Sigmoid colon (tissue), 6 donors: ENCODE measurements at regions not wholly inside any gene's neighbourhood (a gene's known extent, or its start where the extent isn't known, plus 50 kb on each side); places are given as distances from the start of the nearest gene placed in this dataset.
A peak's percentile ranks its signal among the peaks of the same experiment; 100 is the strongest.

Experiments
- DNase-seq: peaks from one replicate; pipeline ENCODE4 v3.0.0-alpha.2; 2019
- H3K27ac ChIP-seq, 4 donors: fragments of 200-600 bp; sonication (generic); one replicate each; pipeline ENCODE4 v1.5.1; 2016 to 2019; ENCODE audit warnings: mild to moderate bottlenecking in 1 of 4
- H3K27me3 ChIP-seq, 3 donors: fragments of 200-600 bp; sonication (generic); one replicate each; pipeline ENCODE4 v1.5.1; 2019; ENCODE audit warnings: mild to moderate bottlenecking in 1 of 3
- H3K36me3 ChIP-seq, 4 donors: fragments of 200-600 bp; sonication (generic); one replicate each; pipeline ENCODE4 v1.5.1; 2016 to 2019
- H3K4me1 ChIP-seq, 4 donors: fragments of 200-600 bp; sonication (generic); one replicate each; pipeline ENCODE4 v1.5.1; 2017 to 2019
- H3K4me3 ChIP-seq, 4 donors: fragments of 200-600 bp; sonication (generic); one replicate each; pipeline ENCODE4 v1.5.1; 2017 to 2019; ENCODE audit warnings: mild to moderate bottlenecking in 2 of 4, moderate library complexity in 1 of 4
- H3K9me3 ChIP-seq, 4 donors: fragments of 200-600 bp in 3 of 4; sonication (generic) in 3 of 4; one replicate each; pipeline versions ENCODE4 v1.5.1 to v1.6.1; 2013 to 2019
- EP300 ChIP-seq, 4 donors: sonication (generic); formaldehyde crosslinking; IDR thresholded peaks; one replicate each; pipeline ENCODE4 v1.6.1; 2017; ENCODE audit warnings: antibody characterized with exemption in 4 of 4
- POLR2A ChIP-seq, 2 donors: fragments of 450-650 bp; IDR thresholded peaks; one replicate each; pipeline ENCODE4 v1.6.1; 2016; ENCODE audit warnings: antibody characterized with exemption in 2 of 2, mild to moderate bottlenecking in 2 of 2, moderate library complexity in 2 of 2
- POLR2AphosphoS5 ChIP-seq, 4 donors: sonication (generic); formaldehyde crosslinking; IDR thresholded peaks; one replicate each; pipeline ENCODE4 v1.6.1; 2017; ENCODE audit warnings: antibody characterized with exemption in 4 of 4
- WGBS, 2 donors: extraction: QIAGEN DNeasy Blood & Tissue Kit; methylation state at CpG; one replicate each; pipeline ENCODE4 v1.1.7; 2013; 5-methylcytosine and 5-hydroxymethylcytosine counted together
- intact Hi-C: fragments of 100-400 bp; cut with DNase I; formaldehyde crosslinking; loops from one replicate; pipeline ENCODE4 v1.15.1; 2023
- TF ChIP-seq, protein P1 (sequence below), 4 experiments: fragments of 450-650 bp in 3 of 4; fragments of 200-600 bp in 1 of 4; IDR thresholded peaks; one replicate each; pipeline ENCODE4 v1.5.1; 2016 to 2019; ENCODE audit warnings: antibody characterized with exemption in 4 of 4, mild to moderate bottlenecking in 3 of 4, moderate library complexity in 2 of 4
- donor health status: healthy with polysubstance abuse.
- donor health status: healthy.

DNA sequence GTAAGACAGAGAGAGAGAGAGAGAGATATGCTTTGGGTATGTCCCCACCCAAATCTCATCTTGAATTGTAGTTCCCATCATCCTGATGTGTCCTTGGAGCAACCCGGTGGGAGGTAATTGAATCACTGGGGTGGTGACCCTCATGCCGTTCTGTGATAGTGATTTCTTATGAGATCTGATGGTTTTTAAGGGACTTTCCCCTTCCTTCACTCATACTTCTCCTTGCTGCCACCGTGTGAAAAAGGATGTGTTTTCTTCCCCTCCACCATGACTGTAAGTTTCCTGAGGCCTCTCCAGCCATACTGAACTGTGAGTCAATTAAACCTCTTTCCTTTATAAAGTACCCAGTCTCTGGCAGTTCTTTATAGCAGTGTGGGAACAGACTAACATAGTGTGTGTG is 60.3 kb downstream of the EOMES start:
- no peaks in the 10 kb centered on the region for H3K27me3 ChIP-seq
- TF ChIP-seq POLR2AphosphoS5 (IDR thresholded peaks at IDR 0.05) (no peak), EP300 (IDR thresholded peaks at IDR 0.05) (no peak), POLR2A (IDR thresholded peaks at IDR 0.05) (no peak)
- TF ChIP-seq, protein P1, sequence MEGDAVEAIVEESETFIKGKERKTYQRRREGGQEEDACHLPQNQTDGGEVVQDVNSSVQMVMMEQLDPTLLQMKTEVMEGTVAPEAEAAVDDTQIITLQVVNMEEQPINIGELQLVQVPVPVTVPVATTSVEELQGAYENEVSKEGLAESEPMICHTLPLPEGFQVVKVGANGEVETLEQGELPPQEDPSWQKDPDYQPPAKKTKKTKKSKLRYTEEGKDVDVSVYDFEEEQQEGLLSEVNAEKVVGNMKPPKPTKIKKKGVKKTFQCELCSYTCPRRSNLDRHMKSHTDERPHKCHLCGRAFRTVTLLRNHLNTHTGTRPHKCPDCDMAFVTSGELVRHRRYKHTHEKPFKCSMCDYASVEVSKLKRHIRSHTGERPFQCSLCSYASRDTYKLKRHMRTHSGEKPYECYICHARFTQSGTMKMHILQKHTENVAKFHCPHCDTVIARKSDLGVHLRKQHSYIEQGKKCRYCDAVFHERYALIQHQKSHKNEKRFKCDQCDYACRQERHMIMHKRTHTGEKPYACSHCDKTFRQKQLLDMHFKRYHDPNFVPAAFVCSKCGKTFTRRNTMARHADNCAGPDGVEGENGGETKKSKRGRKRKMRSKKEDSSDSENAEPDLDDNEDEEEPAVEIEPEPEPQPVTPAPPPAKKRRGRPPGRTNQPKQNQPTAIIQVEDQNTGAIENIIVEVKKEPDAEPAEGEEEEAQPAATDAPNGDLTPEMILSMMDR (IDR thresholded peaks at IDR 0.05) = no peak
- H3K4me1 ChIP-seq = peaks cover 0 to 6% (median 5%) of the 10 kb centered on the region in 4 donors
- no peaks in the 10 kb centered on the region for H3K36me3 ChIP-seq
- 58 to 62% methylated on average over 3 of the region's 3 CpGs for WGBS, 2 donors
- intact Hi-C loops = no loop called here
- H3K27ac ChIP-seq = no peak overlapping the region
- H3K4me3 ChIP-seq = no peak overlapping the region
- no peaks in the 10 kb centered on the region for H3K9me3 ChIP-seq
- no peak for DNase-seq

DNA sequence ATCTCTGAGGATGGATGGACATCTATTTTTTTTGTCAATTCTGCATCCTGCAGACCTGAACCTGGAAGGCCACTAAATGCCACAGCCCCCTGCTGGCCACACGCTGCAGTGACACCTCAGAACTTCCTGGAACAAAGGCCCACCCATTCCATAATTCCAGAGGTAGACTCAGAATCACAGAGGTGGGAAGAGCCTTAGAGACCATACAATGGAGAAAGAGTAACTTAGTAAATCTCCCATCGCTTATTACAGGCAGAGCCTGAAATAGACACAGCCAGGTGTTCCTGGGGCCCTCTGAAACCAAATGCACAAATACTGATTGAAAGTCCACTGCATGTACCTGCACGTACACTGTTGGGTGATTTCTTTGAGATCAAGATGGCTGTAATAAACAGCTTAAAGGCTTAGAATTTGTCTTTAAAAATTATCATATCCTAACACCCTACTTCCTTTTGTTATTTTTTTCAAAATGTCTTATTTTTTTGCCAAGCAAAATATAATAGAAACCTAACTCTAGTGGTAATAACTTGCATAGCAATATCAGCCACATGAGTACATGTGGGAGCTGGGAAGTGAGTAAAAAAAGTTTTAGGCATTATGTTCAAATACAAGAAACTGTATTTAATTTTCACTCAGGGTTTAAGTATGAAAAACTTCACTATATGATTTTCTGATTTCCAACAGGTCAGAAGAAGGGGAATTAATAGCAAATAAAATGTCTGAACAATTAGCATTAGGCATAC is 62.7 kb downstream of the EOMES start:
- Histone ChIP-seq H3K27me3 (no peaks in the 10 kb centered on the region), H3K27ac (no peak overlapping the region), H3K9me3 (no peaks in the 10 kb centered on the region), H3K4me3 (no peak overlapping the region), H3K36me3 (no peaks in the 10 kb centered on the region), H3K4me1 (no peaks in the 10 kb centered on the region)
- intact Hi-C loops = no loop called here
- DNase-seq = no peak
- 53 to 54% methylated on average over 3 of the region's 3 CpGs for WGBS, 2 donors
- TF ChIP-seq POLR2A (IDR thresholded peaks at IDR 0.05) = no peak
- TF ChIP-seq, protein P1 (IDR thresholded peaks at IDR 0.05) = peak; percentile 29 to 69 (median 62)

DNA sequence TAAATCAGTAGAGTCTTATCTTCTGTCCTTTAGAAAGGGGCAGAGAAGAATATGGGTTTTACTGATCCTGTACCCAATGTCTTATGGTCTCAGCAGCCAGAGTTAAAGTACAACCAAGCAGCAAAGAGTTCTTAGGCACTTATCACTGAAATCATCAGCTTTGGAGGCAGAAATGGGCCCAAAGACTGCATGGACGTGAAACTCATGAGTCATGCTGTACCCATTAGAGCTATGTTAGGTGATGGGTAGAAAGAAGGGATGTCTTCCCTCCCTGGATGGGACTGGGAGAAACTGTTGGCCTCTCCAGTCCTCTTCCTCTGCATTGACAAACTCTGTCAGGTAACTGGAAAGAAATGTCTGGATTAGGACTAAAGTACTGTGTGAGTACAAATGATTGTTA is 63.4 kb downstream of the EOMES start:
- intact Hi-C loops = no loop called here
- H3K4me3 ChIP-seq = no peak overlapping the region
- TF ChIP-seq POLR2A (IDR thresholded peaks at IDR 0.05) = no peak
- no peaks in the 10 kb centered on the region for H3K9me3 ChIP-seq
- no peaks in the 10 kb centered on the region for H3K4me1 ChIP-seq
- WGBS, 2 donors = 79 to 85% methylated on average over 1 of the region's 1 CpG
- DNase-seq = no peak
- H3K36me3 ChIP-seq = no peaks in the 10 kb centered on the region
- no peaks in the 10 kb centered on the region for H3K27me3 ChIP-seq
- no peak overlapping the region for H3K27ac ChIP-seq

DNA sequence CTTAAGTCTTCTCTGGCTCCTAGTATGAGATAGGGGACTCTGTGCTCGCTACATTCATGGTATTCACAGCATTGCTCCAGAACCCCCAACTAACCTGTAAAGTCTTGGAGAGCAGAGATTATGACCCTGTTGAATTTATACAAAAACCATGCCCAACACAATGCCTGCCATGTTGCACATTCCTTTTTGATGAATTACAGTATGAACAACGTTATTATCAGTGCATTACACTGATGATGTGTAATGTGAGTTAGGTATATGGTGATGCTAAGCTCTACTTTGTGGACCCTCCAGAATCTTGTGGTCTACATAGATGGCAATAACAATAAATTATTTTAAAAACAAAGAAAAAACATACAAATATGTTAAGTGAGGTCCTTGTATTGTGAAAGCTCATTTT is 64.3 kb downstream of the EOMES start:
- no peak overlapping the region for H3K4me3 ChIP-seq
- H3K36me3 ChIP-seq = no peaks in the 10 kb centered on the region
- H3K27ac ChIP-seq = no peak overlapping the region
- no peak for DNase-seq
- TF ChIP-seq POLR2AphosphoS5 (IDR thresholded peaks at IDR 0.05) (no peak), EP300 (IDR thresholded peaks at IDR 0.05) (no peak), POLR2A (IDR thresholded peaks at IDR 0.05) (no peak)
- TF ChIP-seq, protein P1 (IDR thresholded peaks at IDR 0.05) = no peak
- 90 to 97% methylated on average over 2 of the region's 2 CpGs for WGBS, 2 donors
- H3K4me1 ChIP-seq = no peaks in the 10 kb centered on the region
- no peaks in the 10 kb centered on the region for H3K27me3 ChIP-seq
- no peaks in the 10 kb centered on the region for H3K9me3 ChIP-seq
- intact Hi-C loops = no loop called here

DNA sequence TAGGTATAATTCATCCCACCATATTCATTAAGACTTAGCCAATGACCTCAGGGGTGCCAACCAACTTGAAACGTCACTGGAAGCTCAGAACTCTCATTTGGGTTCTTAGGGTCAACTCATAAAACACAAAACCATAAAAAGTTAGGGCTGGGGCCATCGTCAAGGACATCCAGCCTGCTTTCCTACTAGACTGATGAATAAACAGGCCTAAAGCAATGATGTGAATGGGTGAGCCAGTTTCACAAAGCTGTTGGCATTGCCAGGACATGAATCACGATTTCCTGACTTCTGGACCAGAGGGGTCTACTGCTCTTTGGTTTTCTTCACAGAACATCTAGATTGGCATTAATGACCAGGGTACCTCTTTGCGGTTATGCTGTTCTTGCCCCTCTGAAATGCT is 64.7 kb downstream of the EOMES start:
- no peaks in the 10 kb centered on the region for H3K4me1 ChIP-seq
- H3K4me3 ChIP-seq = no peak overlapping the region
- H3K27ac ChIP-seq = no peak overlapping the region
- intact Hi-C loops = no loop called here
- no peak for DNase-seq
- 57 to 79% methylated on average over 4 of the region's 4 CpGs for WGBS, 2 donors
- H3K9me3 ChIP-seq = no peaks in the 10 kb centered on the region
- no peaks in the 10 kb centered on the region for H3K27me3 ChIP-seq
- TF ChIP-seq POLR2A (IDR thresholded peaks at IDR 0.05) (no peak), EP300 (IDR thresholded peaks at IDR 0.05) (no peak), POLR2AphosphoS5 (IDR thresholded peaks at IDR 0.05) (no peak)
- TF ChIP-seq, protein P1 (IDR thresholded peaks at IDR 0.05) = no peak
- no peaks in the 10 kb centered on the region for H3K36me3 ChIP-seq
